HepG2 (cell line): ENCODE measurements at regions not wholly inside any gene's neighbourhood (a gene's known extent, or its start where the extent isn't known, plus 50 kb on each side); places are given as distances from the start of the nearest gene placed in this dataset.

Source experiments
- ATAC-seq: fragments of 200-7000 bp; cut with Tn5 transposase; 3 replicates; pipeline ENCODE4 v1.9.1; 2020; ENCODE audit warnings: mild to moderate bottlenecking, moderate library complexity
- BruUV-seq: library from RNA; stranded (reverse); fragments of 400-500 nt; replicated peaks from 2 replicates; lab custom pipeline; 2021; lab: Mats Ljungman, UMichigan
- CTCF ChIA-PET: fragments of 300-600 bp; formaldehyde crosslinking; extraction: SDS; loops from one replicate; lab custom pipeline; 2021; ENCODE audit warnings: low total read pairs, inconsistent platforms, low intra/inter-chr PET ratio; lab: Yijun Ruan, JAX
- POLR2A ChIA-PET: fragments of 350-600 bp; sonication (Branson Sonifier 250); formaldehyde crosslinking; loops from one replicate; lab custom pipeline; 2020; ENCODE audit warnings: antibody characterized with exemption, inconsistent platforms; lab: Yijun Ruan, JAX
- DNase-seq: peaks from one replicate; pipeline ENCODE4 v3.0.0-alpha.2; 2015; ENCODE audit warnings: low spot score
- FAIRE-seq: peaks from 3 replicates; lab custom pipeline; 2011; peaks lifted over from hg19 to GRCh38; lab: Jason Lieb, UNC
- H2AFZ ChIP-seq: one replicate; pipeline ENCODE4 v1.6.1; 2011; ENCODE audit warnings: low read length, inconsistent platforms
- H3K27ac ChIP-seq: fragments of 300-600 bp; 3 replicates; pipeline ENCODE4 v1.8.0; 2011; ENCODE audit warnings: mixed run types, mild to moderate bottlenecking, mixed read lengths, low read length, inconsistent platforms; ENCODE audit not compliant: insufficient read depth; ENCODE audit errors: extremely low read length
- H3K27me3 ChIP-seq, 2 experiments: fragments of 200-600 bp in 1 of 2; 2 replicates in 1 of 2; 3 replicates in 1 of 2; pipeline versions ENCODE4 v1.6.0 to v1.8.0; 2011; ENCODE audit warnings: low read length in 2 of 2, mild to moderate bottlenecking in 2 of 2, moderate library complexity in 2 of 2, inconsistent platforms in 1 of 2; ENCODE audit not compliant: insufficient read depth in 2 of 2, control insufficient read depth in 1 of 2
- H3K36me3 ChIP-seq, 2 experiments: fragments of 200-600 bp in 1 of 2; replicated peaks in 1 of 2; 2 replicates in 1 of 2; 3 replicates in 1 of 2; pipeline versions ENCODE4 v1.5.1 to v1.8.0; 2011; ENCODE audit warnings: low read length in 2 of 2, inconsistent platforms in 1 of 2; ENCODE audit not compliant: insufficient read depth in 2 of 2, control insufficient read depth in 1 of 2
- H3K4me1 ChIP-seq: 2 replicates; pipeline ENCODE4 v1.5.1; 2012; ENCODE audit warnings: low read length, inconsistent platforms; ENCODE audit not compliant: insufficient read depth
- H3K4me2 ChIP-seq: 2 replicates; pipeline ENCODE4 v1.6.0; 2011; ENCODE audit warnings: low read depth, low read length, inconsistent platforms
- H3K4me3 ChIP-seq, 3 experiments: fragments of 200-600 bp in 1 of 3; sonication (generic), shearing (Covaris generic) in 1 of 3; replicated peaks in 1 of 3; 2 replicates each; pipeline ENCODE4 v1.5.1; 2011 to 2016; ENCODE audit warnings: low read length in 3 of 3, inconsistent platforms in 2 of 3, low read depth in 2 of 3, mild to moderate bottlenecking in 2 of 3, control low read depth in 1 of 3, mixed read lengths in 1 of 3; ENCODE audit not compliant: insufficient read depth in 1 of 3
- H3K79me2 ChIP-seq: one replicate; pipeline ENCODE4 v1.6.1; 2011; ENCODE audit warnings: low read length, inconsistent platforms; ENCODE audit not compliant: insufficient read depth
- H3K9ac ChIP-seq: 2 replicates; pipeline ENCODE4 v1.6.0; 2011; ENCODE audit warnings: mild to moderate bottlenecking, low read depth, low read length, inconsistent platforms; ENCODE audit not compliant: insufficient read depth
- H3K9me3 ChIP-seq: 2 replicates; pipeline ENCODE4 v1.5.1; 2012; ENCODE audit warnings: mild to moderate bottlenecking, low read length
- H4K20me1 ChIP-seq: 2 replicates; pipeline ENCODE4 v1.6.0; 2011; ENCODE audit warnings: inconsistent platforms, mild to moderate bottlenecking, low read length, moderate library complexity; ENCODE audit not compliant: insufficient read depth
- ARID4A ChIP-seq: sonication (generic); formaldehyde crosslinking; IDR thresholded peaks from 2 replicates; pipeline ENCODE4 v1.5.0; 2020; ENCODE audit warnings: mild to moderate bottlenecking, missing genetic modification reagents, borderline replicate concordance
- ERF ChIP-seq: IDR thresholded peaks from 2 replicates; pipeline ENCODE4 v1.6.1; 2018; ENCODE audit warnings: missing biosample characterization, missing genetic modification reagents
- ETS1 ChIP-seq: sonication (generic); formaldehyde crosslinking; IDR thresholded peaks from 2 replicates; pipeline ENCODE4 v1.4.0; 2020; ENCODE audit warnings: missing genetic modification reagents
- MAZ ChIP-seq, 2 experiments: sonication (generic) in 1 of 2; formaldehyde crosslinking in 1 of 2; IDR thresholded peaks; 2 replicates each; pipeline versions ENCODE4 v1.5.0 to v1.6.1; 2012 to 2020; ENCODE audit warnings: low read depth in 2 of 2, mild to moderate bottlenecking in 2 of 2, borderline replicate concordance in 1 of 2, improper control_type of control experiment in 1 of 2, low read length in 1 of 2, missing genetic modification reagents in 1 of 2, moderate library complexity in 1 of 2
- NFAT5 ChIP-seq: sonication (generic); formaldehyde crosslinking; IDR thresholded peaks from 2 replicates; pipeline ENCODE4 v1.4.0; 2020; ENCODE audit warnings: missing genetic modification reagents
- PHF8 ChIP-seq: sonication (generic); formaldehyde crosslinking; IDR thresholded peaks from 2 replicates; pipeline ENCODE4 v1.5.0; 2020; ENCODE audit warnings: missing genetic modification reagents
- SOX6 ChIP-seq, 2 experiments: fragments of 450-650 bp in 1 of 2; sonication (generic) in 1 of 2; formaldehyde crosslinking in 1 of 2; IDR thresholded peaks; 2 replicates each; pipeline versions ENCODE4 v1.4.0 to v1.6.1; 2017 to 2020; ENCODE audit warnings: antibody characterized with exemption in 1 of 2, mild to moderate bottlenecking in 1 of 2, missing genetic modification reagents in 1 of 2
- ZBTB49 ChIP-seq: sonication (generic); formaldehyde crosslinking; IDR thresholded peaks from 2 replicates; pipeline ENCODE4 v1.4.0; 2020; ENCODE audit warnings: missing genetic modification reagents, borderline replicate concordance
- ZNF629 ChIP-seq: sonication (generic); formaldehyde crosslinking; conservative IDR thresholded peaks from 2 replicates; pipeline ENCODE4 v1.5.0; 2020; ENCODE audit warnings: missing genetic modification reagents
- ZNF839 ChIP-seq: sonication (generic); formaldehyde crosslinking; IDR thresholded peaks from 2 replicates; pipeline ENCODE4 v1.4.0; 2020; ENCODE audit warnings: missing genetic modification reagents, mild to moderate bottlenecking, borderline replicate concordance
- WGBS: methylation state at CpG from one replicate; pipeline ENCODE4 v1.1.6; 2017; ENCODE audit warnings: low lambda C conversion rate; 5-methylcytosine and 5-hydroxymethylcytosine counted together
- in situ Hi-C: cut with HindIII; loops from 2 replicates; pipeline ENCODE4 v1.10.0; 2017; ENCODE audit warnings: low pct_unique_long_range_greater_than_20kb; ENCODE audit not compliant: extremely low pct_ligation_motif_present
- intact Hi-C: fragments of 100-400 bp; cut with micrococcal nuclease; formaldehyde crosslinking; loops from one replicate; pipeline ENCODE4 v1.10.0; 2022; ENCODE audit not compliant: unreplicated experiment

GRCh38 chr3:181512787-181513186 lies 198.9 kb upstream of the SOX2 start:
- no peak overlapping the region for H3K4me3 ChIP-seq
- H2AFZ ChIP-seq = no peak overlapping the region
- H3K9ac ChIP-seq = no peak overlapping the region
- BruUV-seq = no TSS peak
- H3K9me3 ChIP-seq = peaks cover 46% of the 10 kb centered on the region
- no peak overlapping the region for H3K4me2 ChIP-seq
- intact Hi-C loops (no loop called here), in situ Hi-C loops (no loop called here)
- H3K36me3 ChIP-seq = no peaks in the 10 kb centered on the region
- POLR2A ChIA-PET = no interaction called here
- no peaks in the 10 kb centered on the region for H3K79me2 ChIP-seq
- H4K20me1 ChIP-seq = no peaks in the 10 kb centered on the region
- no peak overlapping the region for H3K27ac ChIP-seq
- no peak for ATAC-seq
- FAIRE-seq = no peak
- WGBS = 0% methylated on average over 1 of the region's 1 CpG
- no peaks in the 10 kb centered on the region for H3K4me1 ChIP-seq
- CTCF ChIA-PET = no interaction called here
- H3K27me3 ChIP-seq = no peaks in the 10 kb centered on the region
- DNase-seq = no peak
- no peak for TF ChIP-seq ETS1 (CRISPR knock-in tag)
- TF ChIP-seq MAZ (IDR thresholded peaks at IDR 0.05; ENCODE audit: borderline replicate concordance, low read depth, low read length) = no peak
- TF ChIP-seq MAZ (CRISPR knock-in tag; IDR thresholded peaks at IDR 0.05; ENCODE audit: low read depth) = no peak
- no peak for TF ChIP-seq ZNF839 (CRISPR knock-in tag)
- TF ChIP-seq PHF8 (CRISPR knock-in tag) = no peak
- no peak for TF ChIP-seq ZNF629 (CRISPR knock-in tag)
- TF ChIP-seq ARID4A = no peak
- TF ChIP-seq ZBTB49 = no peak
- no peak for TF ChIP-seq NFAT5 (CRISPR knock-in tag)
- no peak for TF ChIP-seq SOX6 (IDR thresholded peaks at IDR 0.05)
- no peak for TF ChIP-seq SOX6 (CRISPR knock-in tag; IDR thresholded peaks at IDR 0.05)
- TF ChIP-seq ERF = no peak
